Activated CD4-positive, alpha-beta T cell treated with anti-CD3 and anti-CD28 coated beads for 48 hours (primary cell): ENCODE measurements at regions not wholly inside any gene's neighbourhood (a gene's known extent, or its start where the extent isn't known, plus 50 kb on each side); places are given as distances from the start of the nearest gene placed in this dataset.

Source experiments
- DNase-seq: peaks from one replicate; pipeline ENCODE4 v3.0.0-alpha.2; 2020

DNA sequence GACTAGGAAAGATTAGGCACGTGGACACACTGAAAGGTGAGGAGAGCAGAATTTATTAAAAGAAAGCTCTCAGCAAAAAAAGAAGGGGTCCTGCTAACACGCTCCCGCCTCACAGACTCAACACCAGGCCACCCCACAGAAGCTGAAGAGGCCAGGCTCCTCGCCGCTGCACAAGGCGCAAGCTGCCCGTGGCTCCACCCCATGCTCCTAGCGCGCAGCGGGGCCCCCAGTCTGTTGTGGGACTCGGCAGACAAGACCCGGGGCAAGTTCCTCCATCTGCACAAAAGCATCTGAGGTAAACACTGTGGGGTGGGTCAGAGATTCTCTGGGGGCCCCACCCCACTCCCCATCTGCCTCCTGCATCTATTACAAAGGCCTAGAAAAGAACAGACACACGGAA lies 1462.4 kb downstream of the EFNB2 start:
- no peak for DNase-seq

DNA sequence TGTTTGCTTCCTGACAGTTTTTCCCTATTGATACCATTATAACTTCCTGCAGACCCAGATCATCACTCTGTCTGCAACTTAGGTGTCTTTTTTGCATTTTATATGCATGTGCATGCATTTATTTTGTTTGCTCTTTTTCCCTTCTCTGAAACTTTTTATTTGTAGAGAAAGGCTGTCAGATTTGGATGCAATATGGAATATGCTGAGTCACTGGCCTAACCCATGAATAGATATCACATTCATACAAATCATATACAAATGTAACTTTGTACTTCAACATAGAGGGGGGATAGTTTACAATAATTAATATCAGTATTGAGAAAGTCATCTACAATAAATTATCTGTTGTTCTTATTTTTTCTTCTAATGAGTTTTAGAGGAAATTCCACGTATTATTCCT lies 1465.0 kb downstream of the EFNB2 start:
- DNase-seq, result no peak

DNA sequence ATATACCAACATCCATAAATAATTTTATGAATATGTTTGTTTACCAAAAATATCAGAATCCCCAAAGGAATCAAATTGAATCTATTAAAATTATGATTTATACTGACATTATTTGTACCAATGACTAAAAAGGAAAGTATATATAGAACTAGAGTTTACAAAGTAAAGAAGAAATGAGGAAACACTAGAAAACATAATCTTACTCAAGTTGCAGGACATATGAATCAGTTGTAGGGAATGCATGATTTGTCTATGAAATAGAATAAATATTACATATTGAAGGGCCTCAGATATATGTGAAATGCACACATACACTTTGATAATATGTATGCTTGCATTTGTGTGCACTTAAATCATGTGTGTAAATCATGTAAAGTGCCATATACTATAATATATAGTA lies 1466.4 kb downstream of the EFNB2 start:
- no peak for DNase-seq

DNA sequence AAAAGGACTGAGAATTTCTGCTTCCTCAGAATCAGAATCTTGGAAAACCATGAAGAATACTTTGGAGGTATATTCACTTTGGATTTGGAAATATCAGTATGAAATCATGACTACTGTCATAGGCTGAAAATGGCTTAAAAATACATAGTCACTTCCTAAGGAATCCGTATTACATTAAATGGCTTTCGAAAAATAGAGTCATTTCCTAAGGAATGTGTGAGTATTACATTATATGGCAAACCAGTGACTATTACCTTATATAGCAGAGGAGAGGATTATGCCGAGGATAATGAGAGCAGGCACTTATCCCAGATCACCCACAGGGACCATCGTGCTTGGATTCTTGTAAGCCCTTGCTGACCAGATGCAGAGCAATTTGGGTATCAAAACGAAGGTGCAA lies 1471.8 kb downstream of the EFNB2 start:
- DNase-seq, result no peak

DNA sequence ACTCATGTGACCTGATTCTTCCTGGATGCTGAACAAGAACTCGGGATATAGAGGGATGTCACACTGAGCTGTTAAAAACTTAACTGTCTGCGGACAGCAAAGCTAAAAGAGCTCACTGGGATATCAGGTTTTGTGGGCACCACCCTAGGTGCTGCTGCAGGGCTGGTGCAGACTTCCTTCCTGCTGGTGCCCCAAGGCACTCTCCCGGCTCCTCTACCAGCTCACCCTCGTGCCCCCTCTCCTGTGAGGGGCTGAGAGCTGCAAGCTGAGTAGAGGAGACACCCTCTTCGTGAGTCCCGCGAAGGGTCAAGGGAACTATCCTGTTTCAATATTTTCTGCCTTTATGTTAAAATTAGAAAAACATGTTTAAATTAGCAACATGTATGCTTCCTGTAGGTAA lies 1475.7 kb downstream of the EFNB2 start:
- no peak for DNase-seq

DNA sequence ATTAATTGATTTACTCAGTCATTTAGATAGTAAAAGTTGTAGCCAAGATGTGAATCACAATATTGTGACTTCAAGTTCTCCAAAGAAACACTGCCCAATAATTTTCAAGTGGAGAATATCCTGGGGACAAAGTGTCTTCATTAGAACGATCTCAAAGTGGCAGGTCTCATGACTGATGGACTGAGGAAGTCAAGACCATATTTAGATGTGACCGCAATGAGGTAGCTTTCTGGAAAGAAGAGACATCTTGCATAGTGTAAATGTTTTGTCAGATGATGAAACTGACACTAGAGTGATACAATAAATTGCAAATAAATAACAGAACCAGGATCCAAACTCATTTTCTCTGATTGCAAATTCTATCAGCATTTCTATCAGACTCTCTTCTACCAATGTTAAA lies 1476.9 kb downstream of the EFNB2 start:
- no peak for DNase-seq

DNA sequence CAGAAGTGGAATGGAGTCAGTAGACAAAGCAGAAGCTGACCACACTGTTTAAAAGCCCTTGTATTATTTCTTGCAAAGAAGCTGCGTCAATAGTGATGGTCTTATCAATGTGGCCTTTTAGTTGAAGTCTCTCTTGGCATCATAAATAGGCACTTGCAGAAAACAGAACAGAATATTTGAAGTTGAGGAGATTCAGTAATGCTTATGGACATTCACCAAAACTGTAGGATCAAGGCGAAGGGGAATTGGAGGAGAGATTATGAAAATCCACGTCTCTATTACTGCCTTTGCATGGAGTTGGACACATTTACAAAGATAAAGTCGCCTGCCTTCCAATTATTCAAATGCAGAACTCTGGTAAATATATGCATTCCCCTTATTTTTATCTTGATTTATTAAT lies 1482.8 kb downstream of the EFNB2 start:
- no peak for DNase-seq

DNA sequence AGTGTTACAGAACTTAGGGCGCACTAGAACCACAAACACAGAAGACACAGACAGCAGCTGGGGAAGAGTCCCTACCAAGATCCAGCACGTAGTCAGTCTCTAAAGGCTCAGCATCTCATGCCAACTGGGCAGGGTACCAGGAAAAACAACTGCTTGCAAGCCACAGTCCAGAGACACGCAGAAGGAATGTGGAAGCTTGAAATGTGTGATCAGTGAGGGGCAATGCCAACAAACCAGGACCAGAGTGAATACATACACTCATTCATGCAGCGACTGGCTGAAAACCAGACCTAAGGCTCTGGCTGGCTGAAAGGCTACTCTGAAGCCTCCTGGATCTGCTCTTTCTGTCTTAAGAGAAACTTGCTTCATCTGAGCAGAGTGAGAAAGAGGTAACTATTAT lies 1484.8 kb downstream of the EFNB2 start:
- DNase-seq, result no peak

DNA sequence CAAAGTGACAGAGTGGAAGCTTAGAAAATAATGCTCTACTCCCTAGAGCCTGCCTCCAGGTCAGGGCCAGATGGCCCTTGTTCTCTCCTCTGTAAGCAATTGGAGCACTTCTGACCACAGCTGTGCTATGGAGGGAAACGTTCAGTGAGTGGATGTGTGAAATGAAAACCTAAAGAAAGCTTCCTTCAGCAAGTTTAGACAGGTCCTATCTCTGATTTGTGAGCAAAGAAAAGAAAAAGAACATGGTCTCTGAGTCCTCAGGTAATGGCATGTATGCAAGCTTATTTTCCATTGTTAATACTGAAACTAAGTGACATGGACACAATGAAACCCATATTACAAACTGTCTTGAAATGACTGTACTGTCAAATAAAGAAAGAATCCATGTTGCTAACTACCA lies 1486.8 kb downstream of the EFNB2 start:
- no peak for DNase-seq

DNA sequence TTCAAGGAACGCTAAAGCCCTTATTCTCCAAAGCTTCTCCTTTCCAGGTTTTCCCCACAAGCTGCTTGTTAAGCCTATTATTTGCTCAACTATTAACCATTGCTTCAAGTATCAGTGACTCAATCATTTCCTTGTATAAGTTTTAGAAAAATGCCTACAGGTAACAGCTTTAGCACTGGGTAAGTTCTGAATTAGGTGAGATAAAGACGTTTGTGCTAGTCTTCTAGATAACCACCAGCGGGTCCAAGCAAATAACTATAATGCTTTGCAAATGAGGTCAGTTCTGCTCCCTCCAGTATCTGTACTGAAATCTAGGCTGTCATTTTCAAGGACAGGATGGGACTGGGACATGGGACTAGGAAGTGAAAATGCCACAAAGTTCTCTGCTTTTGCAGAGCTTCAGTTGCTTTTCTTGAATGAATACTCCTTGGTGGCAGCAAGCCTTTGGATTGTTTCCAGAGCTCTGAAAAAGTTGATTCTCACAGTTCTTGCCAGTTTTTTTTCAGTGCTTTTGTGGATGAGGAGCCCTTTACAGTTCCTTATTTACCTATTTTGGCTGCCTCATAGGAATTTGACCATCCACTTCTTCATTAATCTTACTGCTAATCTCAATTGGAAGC lies 1487.7 kb downstream of the EFNB2 start:
- no peak for DNase-seq

DNA sequence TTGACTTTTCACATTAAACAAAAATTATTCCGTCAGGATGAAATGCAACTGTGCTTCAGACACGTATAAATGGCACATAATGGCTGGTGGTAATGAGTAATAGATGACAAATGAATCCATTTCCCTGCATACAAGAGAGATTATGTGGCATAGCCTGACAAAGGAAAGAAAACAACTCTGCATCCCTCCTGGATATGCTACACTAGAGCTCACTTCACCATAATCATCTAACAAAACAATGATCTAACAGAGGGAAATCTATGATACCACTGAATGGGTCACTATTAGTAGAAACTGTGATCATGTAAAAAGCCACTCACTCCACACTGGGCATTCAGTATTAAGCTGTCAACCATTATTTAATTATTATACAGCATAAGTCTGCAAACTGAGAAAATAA lies 1498.4 kb downstream of the EFNB2 start:
- DNase-seq, result no peak

DNA sequence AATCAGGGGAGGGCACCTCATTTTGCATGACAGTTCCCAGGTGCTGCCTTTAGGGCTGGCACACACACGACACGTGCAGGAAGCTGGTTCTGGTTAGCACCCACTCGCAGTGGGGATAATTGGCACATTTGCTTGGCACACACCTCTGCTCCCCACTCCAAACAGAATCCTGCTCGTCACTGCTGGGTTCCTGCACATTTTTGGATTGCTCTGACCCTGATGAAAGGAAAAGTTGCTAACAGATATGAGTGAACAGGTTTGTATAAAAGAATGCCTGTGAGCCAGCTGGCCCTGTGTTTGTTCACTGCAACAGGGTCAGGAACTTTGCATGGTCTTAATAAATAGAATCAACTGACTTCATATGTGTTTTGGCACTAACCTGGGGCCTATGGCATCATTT lies 1500.4 kb downstream of the EFNB2 start:
- DNase-seq, result no peak

DNA sequence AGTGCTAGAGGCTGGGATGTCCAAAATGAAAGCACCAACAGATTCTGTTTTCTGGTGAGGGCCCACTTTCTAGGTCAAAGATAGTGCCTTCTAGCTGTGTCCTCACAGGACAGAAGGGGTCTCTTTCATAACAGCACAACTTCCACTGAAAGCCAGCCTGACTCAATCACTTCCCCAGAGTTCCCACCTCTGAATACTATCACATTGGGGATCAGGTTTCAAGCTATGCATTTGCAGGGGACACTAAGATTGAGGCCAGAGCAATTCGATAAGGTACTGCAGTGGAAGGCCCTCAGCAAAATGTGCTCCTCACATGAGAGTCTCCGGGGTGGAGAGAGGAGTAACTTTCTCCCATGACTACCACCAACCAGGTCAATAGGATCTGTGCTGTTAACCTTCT lies 1501.5 kb downstream of the EFNB2 start:
- no peak for DNase-seq

DNA sequence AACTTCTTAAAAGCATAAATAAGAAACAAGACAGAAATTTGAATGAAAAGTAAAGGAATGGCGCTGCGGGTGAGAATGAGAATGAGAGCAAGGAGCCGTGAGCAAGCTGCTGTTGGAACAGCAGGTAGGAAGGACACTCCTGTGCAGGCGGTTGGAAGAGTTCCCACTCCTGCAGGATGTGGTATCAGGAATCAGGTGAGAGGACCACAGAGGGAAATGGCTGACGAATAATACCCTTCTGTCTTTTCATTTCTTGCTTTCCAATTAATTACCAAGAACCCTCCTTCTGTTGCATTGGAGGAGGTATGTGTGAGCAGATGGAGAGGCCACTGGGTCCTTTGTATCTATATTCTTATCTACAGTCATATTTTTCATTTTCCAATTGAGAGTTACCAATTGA lies 1504.2 kb downstream of the EFNB2 start:
- DNase-seq, result no peak

DNA sequence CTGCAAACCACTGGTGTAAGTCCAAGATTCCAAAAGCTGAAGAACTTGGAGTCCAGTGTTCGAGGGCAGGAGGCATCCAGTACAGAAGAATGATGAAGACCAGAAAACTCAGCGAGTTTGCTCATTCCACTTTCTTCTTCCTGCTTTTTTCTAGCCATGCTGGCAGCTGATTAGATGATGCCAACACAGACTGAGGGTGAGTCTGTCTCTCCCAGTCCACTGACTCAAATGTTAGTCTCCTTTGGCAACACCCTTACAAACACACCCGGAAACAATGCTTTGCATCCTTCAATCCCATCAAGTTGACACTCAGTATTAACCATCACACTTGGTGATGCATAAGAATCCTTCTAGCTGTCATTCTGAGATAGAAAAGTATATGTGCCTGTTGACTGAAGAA lies 1504.6 kb downstream of the EFNB2 start:
- DNase-seq, result no peak

DNA sequence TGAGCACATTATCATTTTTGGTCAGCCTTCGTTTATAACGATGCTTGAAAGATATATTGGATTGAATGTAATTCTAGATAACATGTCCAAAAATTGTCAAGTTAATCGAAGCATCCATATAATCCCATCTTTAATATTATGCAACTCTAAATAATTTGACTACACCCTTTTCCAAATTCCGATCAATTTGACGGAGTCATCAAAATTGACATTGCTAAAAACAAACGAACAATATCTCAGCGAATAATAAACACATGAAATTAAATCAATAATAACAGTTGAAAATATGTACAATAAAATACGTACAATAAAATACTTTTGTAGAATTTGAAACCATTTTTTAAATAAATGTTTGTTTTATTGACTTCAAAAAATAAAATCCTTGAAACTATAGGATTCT lies 1516.4 kb downstream of the EFNB2 start:
- DNase-seq, result no peak

DNA sequence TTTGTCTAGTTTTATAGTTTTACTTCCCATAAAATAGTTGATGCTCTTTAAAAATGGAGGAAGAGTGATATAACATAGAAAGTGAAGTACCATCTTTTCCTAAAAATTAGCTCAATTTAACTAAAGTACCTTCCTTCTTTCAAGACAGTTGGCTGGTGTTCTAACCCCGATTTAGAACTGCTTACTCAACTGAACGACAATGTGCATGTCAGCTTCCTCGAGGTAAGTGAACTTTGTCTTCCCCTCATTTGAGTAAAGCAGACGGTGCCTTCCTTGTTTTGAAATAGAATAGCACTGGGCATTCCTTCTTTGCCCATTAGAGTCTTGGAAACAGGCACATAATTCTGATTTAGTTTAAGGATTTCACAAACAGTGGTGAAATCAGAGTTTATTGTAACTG lies 1519.2 kb downstream of the EFNB2 start:
- DNase-seq, result no peak

DNA sequence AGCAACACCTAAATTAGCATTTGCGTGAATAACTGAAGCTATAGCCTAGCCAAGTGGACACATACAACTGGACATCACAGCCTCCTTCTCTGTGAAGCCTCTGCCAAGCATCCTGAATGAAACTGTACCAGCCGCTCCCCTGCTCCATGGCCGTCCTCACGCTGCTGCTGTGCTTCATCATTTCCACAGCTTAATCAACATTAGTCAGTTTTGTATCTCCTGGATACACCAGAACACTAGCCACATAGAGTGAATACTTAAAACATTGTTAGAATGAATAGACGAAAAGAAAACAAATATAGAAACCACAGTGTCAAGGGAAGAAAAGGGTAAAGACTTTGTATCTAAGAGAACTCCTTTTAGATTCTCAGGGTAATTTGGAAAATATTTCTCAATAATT lies 1526.9 kb downstream of the EFNB2 start:
- no peak for DNase-seq

DNA sequence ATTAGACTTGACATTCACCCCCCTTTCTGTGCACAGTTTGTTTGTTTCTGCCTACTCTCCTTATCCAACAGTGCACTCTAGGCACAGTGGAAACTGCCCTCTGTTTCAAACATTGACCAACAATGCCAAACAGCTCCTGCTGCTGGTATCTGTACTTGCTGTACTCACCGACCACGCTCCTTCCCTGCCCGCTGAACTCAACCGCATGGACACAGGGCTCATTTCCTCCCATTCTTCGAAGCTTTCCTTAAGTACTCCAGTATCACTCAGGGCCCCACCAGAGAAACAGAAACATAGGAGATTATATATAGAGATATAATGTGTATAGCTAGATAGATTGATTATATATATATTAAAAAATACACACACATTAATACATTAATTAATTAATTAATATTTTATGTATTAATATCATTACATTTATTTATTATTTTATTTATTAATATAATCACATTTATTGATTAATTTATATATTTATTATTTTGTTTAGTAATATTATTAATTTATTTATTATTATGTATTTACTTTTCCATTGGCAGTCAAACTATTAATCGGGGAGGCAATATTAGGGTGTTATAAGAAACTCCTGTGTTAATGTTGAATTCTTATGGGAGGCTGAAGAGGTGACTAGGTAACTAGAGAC lies 1528.2 kb downstream of the EFNB2 start:
- no peak for DNase-seq

DNA sequence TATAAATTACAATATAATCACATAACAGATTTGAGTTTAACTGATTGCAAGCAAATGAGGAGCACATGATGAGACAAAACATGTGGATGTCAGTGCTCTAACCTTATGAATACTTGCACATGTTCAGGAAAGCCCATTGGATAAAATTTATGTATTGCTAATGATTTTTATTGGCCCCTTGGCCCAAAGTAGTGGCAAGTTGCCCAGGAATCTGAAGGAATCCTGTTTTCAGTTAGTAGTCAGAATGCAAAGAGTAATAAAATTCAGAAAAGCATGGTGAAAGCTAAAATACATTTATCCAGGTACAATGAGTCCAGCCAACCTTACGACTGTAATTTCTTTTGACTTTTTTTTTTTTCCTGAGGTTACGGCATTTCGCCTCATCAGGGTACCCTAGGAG lies 1539.4 kb downstream of the EFNB2 start:
- DNase-seq, result no peak

DNA sequence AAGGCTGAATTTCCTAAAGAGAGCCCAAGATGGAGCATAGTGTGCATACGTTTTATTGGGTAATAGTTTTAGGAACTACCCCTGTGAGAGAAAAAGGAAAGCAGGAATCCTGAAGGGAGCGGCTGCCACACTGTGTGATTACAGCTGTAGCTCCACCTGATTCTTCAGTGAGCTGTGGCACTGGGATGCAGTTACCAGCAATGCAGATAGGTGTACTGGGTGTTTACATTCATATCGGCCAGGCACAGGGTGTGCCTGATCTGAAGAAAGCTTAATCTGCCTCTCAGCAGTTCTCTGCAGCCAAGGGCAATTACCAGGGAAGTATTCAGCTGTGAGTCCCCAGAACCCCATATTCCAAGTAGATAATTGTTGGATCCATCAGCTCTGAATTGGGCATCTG lies 1541.8 kb downstream of the EFNB2 start:
- no peak for DNase-seq

DNA sequence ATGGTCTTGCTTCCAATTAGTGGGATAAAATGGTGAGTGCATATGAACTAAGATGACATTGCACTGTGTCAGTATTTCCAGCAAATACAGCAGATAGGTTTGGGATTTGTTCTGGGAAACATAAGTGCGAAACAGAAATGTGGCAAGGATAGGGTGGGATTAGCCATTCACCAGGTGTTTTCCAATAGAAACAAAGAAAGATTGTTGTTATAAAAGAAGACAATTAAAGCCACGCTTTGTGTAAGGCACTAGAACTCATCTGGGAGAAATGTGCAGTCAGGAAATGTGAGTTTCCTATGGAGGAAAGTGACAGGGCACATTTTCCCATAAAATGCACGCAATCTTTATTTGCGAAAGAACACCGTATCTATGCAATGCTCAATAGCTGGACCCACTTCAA lies 1547.8 kb downstream of the EFNB2 start:
- no peak for DNase-seq

DNA sequence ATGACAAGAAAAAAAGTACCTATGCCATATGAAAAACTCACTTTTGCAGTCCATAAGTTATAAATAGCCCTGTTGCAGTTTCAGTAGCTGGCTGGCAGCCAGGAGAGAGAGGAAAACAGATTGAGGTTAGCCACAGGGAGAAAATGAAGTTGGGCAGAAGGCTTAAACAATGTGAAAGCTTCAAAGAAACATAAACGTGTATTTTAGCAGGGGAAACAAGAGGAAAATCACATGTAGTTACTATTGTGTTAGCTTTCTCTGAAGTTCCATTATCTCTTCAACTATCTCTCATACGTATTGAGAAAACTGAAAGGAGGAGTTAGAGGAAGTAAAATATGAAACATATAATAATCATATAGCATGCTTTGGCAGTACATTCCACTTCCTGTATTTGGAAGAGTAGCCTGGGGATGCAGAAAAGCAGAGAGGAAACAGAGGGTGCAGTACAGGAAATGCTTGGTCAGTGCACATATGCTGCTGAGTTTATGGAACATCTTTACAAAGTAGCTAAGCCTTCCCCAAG lies 1551.1 kb downstream of the EFNB2 start:
- DNase-seq, result peak; percentile 50

DNA sequence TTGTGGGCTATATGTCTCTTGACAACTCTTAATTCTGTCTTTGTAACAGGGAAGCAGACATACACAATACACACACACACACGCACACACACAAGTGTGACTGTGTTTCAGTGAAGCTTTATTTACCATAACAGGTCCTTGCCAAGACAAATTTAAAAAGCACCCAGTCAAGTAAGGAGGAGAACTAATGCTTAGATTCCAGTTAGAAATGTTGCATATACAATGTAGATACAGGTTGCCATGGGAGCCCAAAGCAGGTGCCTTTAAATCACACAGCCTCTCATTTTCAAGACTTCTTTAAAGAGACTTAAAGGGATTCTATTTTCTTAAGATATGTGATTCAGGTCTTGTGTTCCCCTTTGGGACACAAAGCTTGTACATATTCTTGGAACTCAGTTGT lies 1551.9 kb downstream of the EFNB2 start:
- DNase-seq, result no peak

DNA sequence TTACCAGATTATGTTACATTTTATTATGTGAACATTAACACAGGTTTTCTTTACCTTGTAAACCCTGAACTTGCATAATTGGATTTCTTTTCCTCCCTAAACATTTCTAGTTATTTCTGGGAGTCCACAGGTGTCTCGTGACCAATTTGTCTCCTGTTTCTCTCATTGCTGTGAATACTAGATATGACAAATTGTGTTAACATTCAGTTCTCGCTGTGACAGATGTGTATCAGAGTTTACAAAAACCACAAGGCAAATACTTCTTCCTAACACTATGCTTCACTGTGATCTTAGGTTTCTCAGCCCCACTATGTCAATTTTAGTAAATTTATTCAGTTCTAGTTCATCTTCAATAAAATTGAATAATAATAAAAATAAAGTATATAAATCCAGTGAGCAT lies 1554.9 kb downstream of the EFNB2 start:
- DNase-seq, result no peak
